ENCODE measurements at regions not wholly inside any gene's neighbourhood (a gene's known extent, or its start where the extent isn't known, plus 50 kb on each side); places are given as distances from the start of the nearest gene placed in this dataset.

DNA sequence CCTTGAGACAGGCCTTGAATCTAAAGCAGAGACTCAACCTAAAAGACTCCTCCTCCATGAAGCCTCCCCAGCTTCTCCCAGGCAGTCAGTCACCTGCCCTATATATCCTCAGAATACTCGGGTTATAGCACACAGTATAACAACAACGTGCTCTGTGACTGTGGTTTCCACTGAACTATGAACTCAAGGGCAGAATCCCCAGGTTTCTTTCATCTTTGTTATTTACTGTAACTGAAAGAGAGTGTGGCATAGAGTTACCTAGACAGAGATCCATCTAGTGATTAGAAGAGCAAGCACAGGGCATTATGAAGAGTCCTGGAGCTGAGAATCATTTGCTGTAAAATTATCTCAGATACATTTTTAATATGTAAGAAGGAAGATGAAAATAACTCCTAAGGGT is 281.6 kb upstream of the ZNF521 start:
- TF ChIP-seq FOXP2 (optimal IDR thresholded peaks at IDR 0.05; ENCODE audit: control extremely low read depth, extremely low read length, insufficient read depth) (no peak), POLR2AphosphoS5 (IDR thresholded peaks at IDR 0.05; ENCODE audit: borderline replicate concordance, low read depth, low read length) (no peak)

Data from SK-N-MC (cell line).